ENCODE measurements at regions not wholly inside any gene's neighbourhood (a gene's known extent, or its start where the extent isn't known, plus 50 kb on each side); places are given as distances from the start of the nearest gene placed in this dataset.

GRCh38 chr16:55222486-55222885, 101.5 kb upstream of the IRX6 start:
- Mint-ChIP-seq H3K9me3 (peaks cover 0 to 14% (median 7%) of the 10 kb centered on the region in 9 donors), H3K36me3 (no peaks in the 10 kb centered on the region), H3K4me3 (no peak overlapping the region), H3K27me3 (peaks cover 3 to 16% (median 11%) of the 10 kb centered on the region in 5 donors), H3K4me1 (no peaks in the 10 kb centered on the region), H3K27ac (no peak overlapping the region)
- DNase-seq (no peak), ATAC-seq (no peak)
- POLR2A ChIA-PET: no interaction called here

- POLR2A ChIA-PET: no interaction called here
- H3K27me3 Mint-ChIP-seq: peaks cover 6 to 18% (median 11%) of the 10 kb centered on the region in 5 donors
- DNase-seq (no peak), ATAC-seq (no peak)
- no peaks in the 10 kb centered on the region for H3K4me1 Mint-ChIP-seq
- H3K9me3 Mint-ChIP-seq: peaks cover 0 to 14% (median 7%) of the 10 kb centered on the region in 9 donors
- no peaks in the 10 kb centered on the region for H3K36me3 Mint-ChIP-seq
- no peak overlapping the region for H3K27ac Mint-ChIP-seq
- no peak overlapping the region for H3K4me3 Mint-ChIP-seq
Measured at GRCh38 chr16:55225972-55226542, 97.9 kb upstream of the IRX6 start.

- Mint-ChIP-seq H3K27ac (no peak overlapping the region), H3K4me1 (no peaks in the 10 kb centered on the region), H3K4me3 (no peak overlapping the region), H3K36me3 (no peaks in the 10 kb centered on the region), H3K9me3 (peaks cover 0 to 2% (median 0%) of the 10 kb centered on the region in 9 donors), H3K27me3 (peaks cover 3 to 26% (median 6%) of the 10 kb centered on the region in 5 donors)
- POLR2A ChIA-PET: no interaction called here
- ATAC-seq (no peak), DNase-seq (no peak)
Measured at GRCh38 chr16:55232822-55233221, 91.2 kb upstream of the IRX6 start.

GRCh38 chr16:55233464-55233863, 90.5 kb upstream of the IRX6 start:
- no peak overlapping the region for H3K27ac Mint-ChIP-seq
- POLR2A ChIA-PET: no interaction called here
- H3K9me3 Mint-ChIP-seq: peaks cover 0 to 2% (median 0%) of the 10 kb centered on the region in 9 donors
- H3K36me3 Mint-ChIP-seq: no peaks in the 10 kb centered on the region
- DNase-seq: no peak
- H3K27me3 Mint-ChIP-seq: peaks cover 3 to 27% (median 6%) of the 10 kb centered on the region in 5 donors
- no peaks in the 10 kb centered on the region for H3K4me1 Mint-ChIP-seq
- ATAC-seq: no peak
- H3K4me3 Mint-ChIP-seq: no peak overlapping the region

- Mint-ChIP-seq H3K4me1 (no peaks in the 10 kb centered on the region), H3K27me3 (peaks cover 3 to 38% (median 11%) of the 10 kb centered on the region in 5 donors), H3K4me3 (no peak overlapping the region), H3K36me3 (no peaks in the 10 kb centered on the region), H3K9me3 (peaks cover 0 to 3% (median 0%) of the 10 kb centered on the region in 9 donors), H3K27ac (no peak overlapping the region)
- POLR2A ChIA-PET: no interaction called here
- ATAC-seq: no peak
- DNase-seq: no peak
Measured at GRCh38 chr16:55236655-55237054, 87.3 kb upstream of the IRX6 start.

- POLR2A ChIA-PET: no interaction called here
- ATAC-seq (no peak), DNase-seq (no peak)
- H3K4me3 Mint-ChIP-seq: no peak overlapping the region
- H3K27ac Mint-ChIP-seq: no peak overlapping the region
- peaks cover 0 to 9% (median 0%) of the 10 kb centered on the region in 9 donors for H3K9me3 Mint-ChIP-seq
- peaks cover 8 to 54% (median 18%) of the 10 kb centered on the region in 5 donors for H3K27me3 Mint-ChIP-seq
- H3K36me3 Mint-ChIP-seq: no peaks in the 10 kb centered on the region
- no peaks in the 10 kb centered on the region for H3K4me1 Mint-ChIP-seq
Measured at GRCh38 chr16:55239723-55240122, 84.3 kb upstream of the IRX6 start.

- DNase-seq (no peak), ATAC-seq (no peak)
- Mint-ChIP-seq H3K4me1 (no peaks in the 10 kb centered on the region), H3K27me3 (peaks cover 8 to 53% (median 18%) of the 10 kb centered on the region in 5 donors), H3K4me3 (no peak overlapping the region), H3K27ac (no peak overlapping the region), H3K36me3 (no peaks in the 10 kb centered on the region), H3K9me3 (peaks cover 0 to 9% (median 0%) of the 10 kb centered on the region in 9 donors)
- POLR2A ChIA-PET: no interaction called here
Measured at GRCh38 chr16:55240888-55241287, 83.1 kb upstream of the IRX6 start.

GRCh38 chr16:55242667-55243066, 81.3 kb upstream of the IRX6 start:
- peaks cover 10 to 38% (median 16%) of the 10 kb centered on the region in 5 donors for H3K27me3 Mint-ChIP-seq
- H3K36me3 Mint-ChIP-seq: no peaks in the 10 kb centered on the region
- H3K4me1 Mint-ChIP-seq: no peaks in the 10 kb centered on the region
- DNase-seq: no peak
- POLR2A ChIA-PET: no interaction called here
- H3K27ac Mint-ChIP-seq: no peak overlapping the region
- H3K4me3 Mint-ChIP-seq: no peak overlapping the region
- no peak for ATAC-seq
- H3K9me3 Mint-ChIP-seq: peaks cover 0 to 9% (median 0%) of the 10 kb centered on the region in 9 donors

GRCh38 chr16:55248058-55248457, 75.9 kb upstream of the IRX6 start:
- Mint-ChIP-seq H3K27me3 (peaks cover 3 to 37% (median 17%) of the 10 kb centered on the region in 5 donors), H3K27ac (no peak overlapping the region), H3K4me3 (no peak overlapping the region), H3K9me3 (peaks cover 0 to 6% (median 2%) of the 10 kb centered on the region in 9 donors), H3K36me3 (no peaks in the 10 kb centered on the region), H3K4me1 (no peaks in the 10 kb centered on the region)
- DNase-seq (no peak), ATAC-seq (no peak)
- POLR2A ChIA-PET: no interaction called here

GRCh38 chr16:55248494-55248893, 75.5 kb upstream of the IRX6 start:
- H3K36me3 Mint-ChIP-seq: no peaks in the 10 kb centered on the region

GRCh38 chr16:55249361-55249760, 74.6 kb upstream of the IRX6 start:
- Mint-ChIP-seq H3K9me3 (peaks cover 3 to 15% (median 7%) of the 10 kb centered on the region in 9 donors), H3K27me3 (peaks cover 4 to 33% (median 15%) of the 10 kb centered on the region in 5 donors), H3K4me3 (no peak overlapping the region), H3K27ac (no peak overlapping the region), H3K36me3 (peaks cover 0 to 1% (median 0%) of the 10 kb centered on the region in 3 donors), H3K4me1 (no peaks in the 10 kb centered on the region)
- ATAC-seq: no peak
- no peak for DNase-seq
- POLR2A ChIA-PET: no interaction called here

More at GRCh38 chr16:55248494-55248893, 75.5 kb upstream of the IRX6 start:
- ATAC-seq: no peak
- Mint-ChIP-seq H3K4me3 (no peak overlapping the region), H3K4me1 (no peaks in the 10 kb centered on the region), H3K27ac (peak overlapping the region in 1 of 10 donors; percentile 11), H3K9me3 (peaks cover 0 to 10% (median 6%) of the 10 kb centered on the region in 9 donors), H3K27me3 (peaks cover 4 to 33% (median 15%) of the 10 kb centered on the region in 5 donors)
- POLR2A ChIA-PET: no interaction called here
- DNase-seq: no peak

GRCh38 chr16:55249936-55250335, 74.1 kb upstream of the IRX6 start:
- POLR2A ChIA-PET: interaction anchor here (0.6 kb wide), 1 partner anchor 27 kb away, joined by 3 read pairs; no protein-coding TSS in a partner anchor
- peaks cover 0 to 7% (median 0%) of the 10 kb centered on the region in 3 donors for H3K36me3 Mint-ChIP-seq
- H3K9me3 Mint-ChIP-seq: peaks cover 3 to 21% (median 10%) of the 10 kb centered on the region in 9 donors
- no peaks in the 10 kb centered on the region for H3K4me1 Mint-ChIP-seq
- no peak overlapping the region for H3K27ac Mint-ChIP-seq
- no peak overlapping the region for H3K4me3 Mint-ChIP-seq
- peaks cover 4 to 35% (median 16%) of the 10 kb centered on the region in 5 donors for H3K27me3 Mint-ChIP-seq
- DNase-seq (no peak), ATAC-seq (no peak)

GRCh38 chr16:55250701-55251100, 73.3 kb upstream of the IRX6 start:
- Mint-ChIP-seq H3K4me1 (no peaks in the 10 kb centered on the region), H3K27me3 (peaks cover 4 to 43% (median 16%) of the 10 kb centered on the region in 5 donors), H3K27ac (no peak overlapping the region), H3K36me3 (peaks cover 0 to 7% (median 0%) of the 10 kb centered on the region in 3 donors), H3K4me3 (no peak overlapping the region), H3K9me3 (peaks cover 3 to 23% (median 10%) of the 10 kb centered on the region in 9 donors)
- POLR2A ChIA-PET: no interaction called here
- ATAC-seq (no peak), DNase-seq (no peak)

GRCh38 chr16:55251151-55251550, 72.9 kb upstream of the IRX6 start:
- H3K9me3 Mint-ChIP-seq: peaks cover 3 to 23% (median 10%) of the 10 kb centered on the region in 9 donors
- H3K4me3 Mint-ChIP-seq: no peak overlapping the region
- ATAC-seq (no peak), DNase-seq (no peak)
- H3K27ac Mint-ChIP-seq: no peak overlapping the region
- POLR2A ChIA-PET: no interaction called here
- H3K36me3 Mint-ChIP-seq: peaks cover 0 to 7% (median 0%) of the 10 kb centered on the region in 3 donors
- no peaks in the 10 kb centered on the region for H3K4me1 Mint-ChIP-seq
- H3K27me3 Mint-ChIP-seq: peaks cover 4 to 45% (median 16%) of the 10 kb centered on the region in 5 donors

All from naive thymus-derived CD8-positive, alpha-beta T cell (primary cell).